ENCODE measurements at regions not wholly inside any gene's neighbourhood (a gene's known extent, or its start where the extent isn't known, plus 50 kb on each side); places are given as distances from the start of the nearest gene placed in this dataset.
A peak's percentile ranks its signal among the peaks of the same experiment; 100 is the strongest.

- Histone ChIP-seq H3K4me1 (ENCODE audit: control insufficient read depth, insufficient read depth, low read length, poor library complexity, severe bottlenecking) (no peaks in the 10 kb centered on the region), H3K27ac (ENCODE audit: low read depth, low read length, severe bottlenecking) (no peak overlapping the region), H3K4me3 (ENCODE audit: extremely low read depth, insufficient read depth, low read length, poor library complexity, severe bottlenecking) (no peak overlapping the region), H3K9me3 (ENCODE audit: control insufficient read depth, low read length) (no peaks in the 10 kb centered on the region), H3K36me3 (ENCODE audit: control insufficient read depth, insufficient read depth, low read length) (no peaks in the 10 kb centered on the region)
- 89 to 94% methylated on average over 3 to 5 of the region's 5 CpGs for WGBS, 2 experiments (ENCODE audit: insufficient coverage in 2 of 2)
Measured at GRCh38 chr7:132696332-132696731, 120.1 kb upstream of the PLXNA4 start.

DNA sequence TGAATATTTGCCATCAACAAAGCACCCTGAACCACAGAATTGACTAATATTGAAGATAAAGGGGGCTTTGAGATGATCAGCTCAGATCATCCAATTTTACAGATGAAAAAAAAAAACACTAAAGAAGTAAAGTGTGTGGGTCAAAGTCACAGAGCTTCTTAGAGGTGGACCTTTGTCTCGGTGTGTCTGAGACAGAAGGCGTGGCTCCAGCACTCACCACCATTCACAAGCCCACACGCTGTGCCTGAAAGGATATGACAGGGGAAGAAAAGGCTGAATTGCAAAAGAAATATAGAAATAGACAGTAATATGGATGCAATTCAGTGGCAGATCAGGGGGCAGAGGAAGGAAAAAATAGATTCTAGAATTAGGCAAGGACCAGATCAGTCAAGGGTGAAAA lies 114.9 kb upstream of the PLXNA4 start:
- no peak overlapping the region for H3K27ac ChIP-seq (ENCODE audit: low read depth, low read length, severe bottlenecking)
- no peaks in the 10 kb centered on the region for H3K9me3 ChIP-seq (ENCODE audit: control insufficient read depth, low read length)
- no peaks in the 10 kb centered on the region for H3K36me3 ChIP-seq (ENCODE audit: control insufficient read depth, insufficient read depth, low read length)
- WGBS, 2 experiments (ENCODE audit: insufficient coverage in 2 of 2) = no CpG with 5 or more reads among the region's 3 CpGs
- H3K4me3 ChIP-seq (ENCODE audit: extremely low read depth, insufficient read depth, low read length, poor library complexity, severe bottlenecking) = no peak overlapping the region
- H3K4me1 ChIP-seq (ENCODE audit: control insufficient read depth, insufficient read depth, low read length, poor library complexity, severe bottlenecking) = no peaks in the 10 kb centered on the region

DNA sequence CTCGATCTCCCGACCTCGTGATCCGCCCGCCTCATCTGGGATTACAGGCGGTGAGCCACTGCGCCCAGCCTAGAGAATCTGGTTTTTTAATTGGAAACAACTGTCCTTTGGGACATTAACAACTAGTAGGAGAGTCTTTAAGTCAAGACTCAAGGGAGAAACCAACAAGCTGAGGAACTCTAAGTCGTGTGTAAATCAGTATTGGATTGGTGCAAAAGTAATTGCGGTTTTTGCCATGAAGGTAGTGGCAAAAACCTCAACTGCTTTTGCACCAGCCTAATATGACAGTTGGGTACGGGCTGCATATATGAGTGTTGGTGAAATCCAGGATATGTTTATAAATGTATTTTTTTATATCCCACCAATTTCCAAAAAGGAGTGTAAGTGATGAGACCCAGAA lies 113.9 kb upstream of the PLXNA4 start:
- Histone ChIP-seq H3K4me1 (ENCODE audit: control insufficient read depth, insufficient read depth, low read length, poor library complexity, severe bottlenecking) (no peaks in the 10 kb centered on the region), H3K9me3 (ENCODE audit: control insufficient read depth, low read length) (no peaks in the 10 kb centered on the region), H3K36me3 (ENCODE audit: control insufficient read depth, insufficient read depth, low read length) (no peaks in the 10 kb centered on the region), H3K27ac (ENCODE audit: low read depth, low read length, severe bottlenecking) (no peak overlapping the region), H3K4me3 (ENCODE audit: extremely low read depth, insufficient read depth, low read length, poor library complexity, severe bottlenecking) (no peak overlapping the region)
- 93 to 95% methylated on average over 8 to 9 of the region's 10 CpGs for WGBS, 2 experiments (ENCODE audit: insufficient coverage in 2 of 2)

DNA sequence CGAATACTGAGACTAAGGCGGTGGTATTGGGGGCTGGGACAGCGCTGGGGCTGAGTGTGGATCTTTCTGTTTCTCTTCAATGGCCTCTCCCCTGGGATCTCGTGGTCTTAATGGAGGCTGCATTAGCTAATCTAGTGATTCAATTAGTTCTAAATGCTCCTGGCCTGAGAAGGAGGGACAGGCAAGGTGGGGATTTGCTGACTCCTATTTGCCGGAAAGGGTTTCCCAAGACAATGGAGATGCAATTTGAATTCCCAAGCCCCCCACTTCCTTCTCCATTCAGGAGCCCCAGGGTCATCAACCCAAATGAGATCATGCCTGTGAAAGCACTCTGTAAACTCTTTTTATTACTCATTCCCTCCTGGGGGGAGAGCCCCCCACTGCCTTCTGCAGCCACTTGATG lies 111.7 kb upstream of the PLXNA4 start:
- Histone ChIP-seq H3K36me3 (ENCODE audit: control insufficient read depth, insufficient read depth, low read length) (no peaks in the 10 kb centered on the region), H3K4me1 (ENCODE audit: control insufficient read depth, insufficient read depth, low read length, poor library complexity, severe bottlenecking) (no peaks in the 10 kb centered on the region), H3K27ac (ENCODE audit: low read depth, low read length, severe bottlenecking) (no peak overlapping the region), H3K4me3 (ENCODE audit: extremely low read depth, insufficient read depth, low read length, poor library complexity, severe bottlenecking) (no peak overlapping the region), H3K9me3 (ENCODE audit: control insufficient read depth, low read length) (no peaks in the 10 kb centered on the region)
- WGBS, 2 experiments (ENCODE audit: insufficient coverage in 2 of 2) = 50 to 51% methylated on average over 3 to 4 of the region's 5 CpGs

GRCh38 chr7:132687016-132687415 lies 110.7 kb upstream of the PLXNA4 start:
- no peaks in the 10 kb centered on the region for H3K36me3 ChIP-seq (ENCODE audit: control insufficient read depth, insufficient read depth, low read length)
- 86 to 100% methylated on average over 1 of the region's 1 CpG for WGBS, 2 experiments (ENCODE audit: insufficient coverage in 2 of 2)
- H3K9me3 ChIP-seq (ENCODE audit: control insufficient read depth, low read length) = no peaks in the 10 kb centered on the region
- H3K4me3 ChIP-seq (ENCODE audit: extremely low read depth, insufficient read depth, low read length, poor library complexity, severe bottlenecking) = no peak overlapping the region
- no peaks in the 10 kb centered on the region for H3K4me1 ChIP-seq (ENCODE audit: control insufficient read depth, insufficient read depth, low read length, poor library complexity, severe bottlenecking)
- H3K27ac ChIP-seq (ENCODE audit: low read depth, low read length, severe bottlenecking) = no peak overlapping the region

DNA sequence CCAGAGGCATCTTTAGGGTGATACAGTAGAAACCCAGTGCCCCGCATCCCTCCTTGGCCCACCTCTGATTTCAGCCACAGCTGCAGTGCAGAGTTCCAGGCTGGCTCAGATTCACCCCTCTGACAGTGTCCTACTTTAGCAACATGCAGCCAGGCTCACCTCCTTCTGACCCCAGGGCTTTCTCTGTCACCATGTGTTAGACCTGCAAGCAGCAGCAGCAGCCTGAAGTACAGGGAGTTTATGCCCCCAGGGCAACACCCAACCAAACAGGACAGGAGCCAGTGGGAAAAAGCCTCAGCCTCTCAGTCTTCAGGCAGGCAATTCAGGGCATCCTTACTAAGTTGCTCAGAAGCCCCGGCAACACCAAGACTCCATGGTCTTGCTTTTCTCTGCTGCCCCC lies 109.0 kb upstream of the PLXNA4 start:
- H3K27ac ChIP-seq (ENCODE audit: low read depth, low read length, severe bottlenecking) = no peak overlapping the region
- no peaks in the 10 kb centered on the region for H3K4me1 ChIP-seq (ENCODE audit: control insufficient read depth, insufficient read depth, low read length, poor library complexity, severe bottlenecking)
- 86 to 94% methylated on average over 2 of the region's 2 CpGs for WGBS, 2 experiments (ENCODE audit: insufficient coverage in 2 of 2)
- no peaks in the 10 kb centered on the region for H3K36me3 ChIP-seq (ENCODE audit: control insufficient read depth, insufficient read depth, low read length)
- no peak overlapping the region for H3K4me3 ChIP-seq (ENCODE audit: extremely low read depth, insufficient read depth, low read length, poor library complexity, severe bottlenecking)
- no peaks in the 10 kb centered on the region for H3K9me3 ChIP-seq (ENCODE audit: control insufficient read depth, low read length)

DNA sequence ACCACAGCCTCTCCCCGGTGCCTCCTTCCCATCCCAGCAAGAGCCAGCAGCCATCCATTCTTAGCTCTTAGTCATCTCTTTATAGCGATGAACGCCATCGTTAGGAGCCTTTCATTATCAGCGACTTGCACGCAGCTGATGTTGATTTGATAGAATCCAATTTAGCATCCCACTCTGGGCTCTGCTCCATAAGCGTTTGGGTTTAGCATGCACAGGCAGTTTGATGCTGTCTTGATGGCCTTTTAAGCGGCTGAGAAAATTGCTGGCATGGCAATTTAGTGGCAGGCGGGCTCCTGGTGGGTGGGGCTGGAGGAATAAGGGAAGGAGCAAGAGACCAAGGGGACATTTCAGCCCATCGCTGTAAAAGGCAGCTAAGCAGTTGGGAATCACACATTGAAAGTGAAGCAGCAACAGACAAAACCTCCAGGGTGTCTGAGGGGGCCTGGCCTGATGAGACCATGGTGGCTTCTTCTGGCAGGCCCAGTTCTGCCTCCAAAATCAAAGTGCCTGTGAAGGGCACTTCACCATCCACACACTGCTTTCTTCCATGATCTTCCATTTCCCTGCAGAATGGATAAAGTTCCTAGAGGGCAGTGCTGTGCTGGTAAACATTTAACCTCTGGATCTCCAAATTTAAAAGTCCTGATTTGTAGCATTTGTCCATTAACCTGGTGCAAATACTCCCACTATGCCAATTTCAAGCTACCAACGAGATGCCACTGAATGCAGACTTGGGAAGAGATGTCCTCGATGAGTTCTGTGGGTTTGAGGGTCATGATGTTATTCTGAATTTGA lies 107.8 kb upstream of the PLXNA4 start:
- Histone ChIP-seq H3K36me3 (ENCODE audit: control insufficient read depth, insufficient read depth, low read length) (no peaks in the 10 kb centered on the region), H3K27ac (ENCODE audit: low read depth, low read length, severe bottlenecking) (no peak overlapping the region), H3K4me3 (ENCODE audit: extremely low read depth, insufficient read depth, low read length, poor library complexity, severe bottlenecking) (no peak overlapping the region), H3K9me3 (ENCODE audit: control insufficient read depth, low read length) (no peaks in the 10 kb centered on the region), H3K4me1 (ENCODE audit: control insufficient read depth, insufficient read depth, low read length, poor library complexity, severe bottlenecking) (no peaks in the 10 kb centered on the region)
- 92 to 94% methylated on average over 10 of the region's 12 CpGs for whole genome bisulfite sequencing, 2 experiments (ENCODE audit: insufficient coverage in 2 of 2)

GRCh38 chr7:132681951-132682350 lies 105.7 kb upstream of the PLXNA4 start:
- Histone ChIP-seq H3K4me1 (ENCODE audit: control insufficient read depth, insufficient read depth, low read length, poor library complexity, severe bottlenecking) (no peaks in the 10 kb centered on the region), H3K27ac (ENCODE audit: low read depth, low read length, severe bottlenecking) (no peak overlapping the region), H3K9me3 (ENCODE audit: control insufficient read depth, low read length) (no peaks in the 10 kb centered on the region), H3K36me3 (ENCODE audit: control insufficient read depth, insufficient read depth, low read length) (no peaks in the 10 kb centered on the region), H3K4me3 (ENCODE audit: extremely low read depth, insufficient read depth, low read length, poor library complexity, severe bottlenecking) (no peak overlapping the region)
- 75 to 88% methylated on average over 3 of the region's 3 CpGs for WGBS, 2 experiments (ENCODE audit: insufficient coverage in 2 of 2)

GRCh38 chr7:132680590-132680989 lies 104.3 kb upstream of the PLXNA4 start:
- no peaks in the 10 kb centered on the region for H3K4me1 ChIP-seq (ENCODE audit: control insufficient read depth, insufficient read depth, low read length, poor library complexity, severe bottlenecking)
- H3K4me3 ChIP-seq (ENCODE audit: extremely low read depth, insufficient read depth, low read length, poor library complexity, severe bottlenecking) = no peak overlapping the region
- H3K27ac ChIP-seq (ENCODE audit: low read depth, low read length, severe bottlenecking) = no peak overlapping the region
- no peaks in the 10 kb centered on the region for H3K9me3 ChIP-seq (ENCODE audit: control insufficient read depth, low read length)
- H3K36me3 ChIP-seq (ENCODE audit: control insufficient read depth, insufficient read depth, low read length) = no peaks in the 10 kb centered on the region

- Histone ChIP-seq H3K4me1 (ENCODE audit: control insufficient read depth, insufficient read depth, low read length, poor library complexity, severe bottlenecking) (no peaks in the 10 kb centered on the region), H3K36me3 (ENCODE audit: control insufficient read depth, insufficient read depth, low read length) (no peaks in the 10 kb centered on the region), H3K9me3 (ENCODE audit: control insufficient read depth, low read length) (no peaks in the 10 kb centered on the region), H3K4me3 (ENCODE audit: extremely low read depth, insufficient read depth, low read length, poor library complexity, severe bottlenecking) (no peak overlapping the region), H3K27ac (ENCODE audit: low read depth, low read length, severe bottlenecking) (no peak overlapping the region)
- 89 to 93% methylated on average over 1 of the region's 2 CpGs for WGBS, 2 experiments (ENCODE audit: insufficient coverage in 2 of 2)
Measured at GRCh38 chr7:132678656-132679055, 102.4 kb upstream of the PLXNA4 start.

DNA sequence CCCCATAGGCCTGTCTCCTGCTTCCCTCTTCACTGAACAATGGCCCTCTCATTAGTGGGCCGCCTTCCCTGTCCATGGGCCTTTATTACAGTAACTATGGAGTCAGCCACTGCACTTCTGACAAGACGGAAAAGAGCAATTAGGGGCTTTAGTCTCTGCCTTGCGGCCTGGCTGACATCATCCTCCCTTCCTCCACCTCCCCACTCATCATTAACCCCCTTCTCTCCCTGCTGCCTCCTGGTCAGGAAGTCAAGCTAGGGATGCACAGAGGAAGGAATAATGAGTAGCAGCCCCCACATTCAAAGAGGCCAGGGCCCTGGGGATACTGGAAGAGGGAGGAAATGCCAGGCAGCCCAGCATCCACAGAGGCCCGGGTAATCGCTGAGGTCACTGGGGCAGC lies 101.6 kb upstream of the PLXNA4 start:
- Histone ChIP-seq H3K4me1 (ENCODE audit: control insufficient read depth, insufficient read depth, low read length, poor library complexity, severe bottlenecking) (no peaks in the 10 kb centered on the region), H3K27ac (ENCODE audit: low read depth, low read length, severe bottlenecking) (peak overlapping the region; percentile 54), H3K4me3 (ENCODE audit: extremely low read depth, insufficient read depth, low read length, poor library complexity, severe bottlenecking) (no peak overlapping the region), H3K9me3 (ENCODE audit: control insufficient read depth, low read length) (no peaks in the 10 kb centered on the region), H3K36me3 (ENCODE audit: control insufficient read depth, insufficient read depth, low read length) (no peaks in the 10 kb centered on the region)
- 58 to 72% methylated on average over 2 to 5 of the region's 5 CpGs for WGBS, 2 experiments (ENCODE audit: insufficient coverage in 2 of 2)
